ENCODE measurements at regions not wholly inside any gene's neighbourhood (a gene's known extent, or its start where the extent isn't known, plus 50 kb on each side); places are given as distances from the start of the nearest gene placed in this dataset.
A peak's percentile ranks its signal among the peaks of the same experiment; 100 is the strongest.

GRCh38 chr3:187840856-187841255, 95.6 kb upstream of the BCL6 start:
- Mint-ChIP-seq H3K36me3 (ENCODE audit: insufficient read depth, unreplicated experiment) (no peaks in the 10 kb centered on the region), H3K27ac (ENCODE audit: unreplicated experiment) (peak overlapping the region; percentile 48), H3K27me3 (ENCODE audit: insufficient read depth, unreplicated experiment) (no peaks in the 10 kb centered on the region), H3K9me3 (ENCODE audit: unreplicated experiment) (peaks cover under 1% of the 10 kb centered on the region), H3K4me1 (ENCODE audit: low read depth, unreplicated experiment) (peaks cover 16% of the 10 kb centered on the region), H3K4me3 (ENCODE audit: unreplicated experiment) (no peak overlapping the region)
- Histone ChIP-seq H3K27me3 (replicated peaks; ENCODE audit: control insufficient read depth, insufficient read depth, low read length) (no peaks in the 10 kb centered on the region), H3K36me3 (ENCODE audit: control insufficient read depth, insufficient read depth, low read length) (no peaks in the 10 kb centered on the region), H3K9me3 (no peaks in the 10 kb centered on the region), H3K4me3 (ENCODE audit: low read depth, low read length) (no peak overlapping the region), H3K4me1 (peaks cover 14% of the 10 kb centered on the region)
- no peak for DNase-seq
- intact Hi-C loops (cut with micrococcal nuclease; ENCODE audit: unreplicated experiment), result no loop called here
- no peak for TF ChIP-seq CTCF (IDR thresholded peaks at IDR 0.05; ENCODE audit: insufficient read depth in 1 of 2, low read depth in 1 of 2, low read length in 1 of 2, severe bottlenecking in 1 of 2, unreplicated experiment in 1 of 2)
- ChIA-PET POLR2A (no interaction called here), CTCF (no interaction called here)
- BruUV-seq (replicated peaks), result no TSS peak

- Histone ChIP-seq H3K36me3 (ENCODE audit: control insufficient read depth, insufficient read depth, low read length) (no peaks in the 10 kb centered on the region), H3K27me3 (replicated peaks; ENCODE audit: control insufficient read depth, insufficient read depth, low read length) (no peaks in the 10 kb centered on the region), H3K4me1 (peaks cover 14% of the 10 kb centered on the region), H3K4me3 (ENCODE audit: low read depth, low read length) (no peak overlapping the region), H3K9me3 (no peaks in the 10 kb centered on the region)
- BruUV-seq (replicated peaks), result no TSS peak
- no peak overlapping the region for H3K4me3 Mint-ChIP-seq (ENCODE audit: unreplicated experiment)
- peaks cover 16% of the 10 kb centered on the region for H3K4me1 Mint-ChIP-seq (ENCODE audit: low read depth, unreplicated experiment)
- DNase-seq, result peak; percentile 7 to 38
- no peak for TF ChIP-seq CTCF (IDR thresholded peaks at IDR 0.05; ENCODE audit: insufficient read depth in 1 of 2, low read depth in 1 of 2, low read length in 1 of 2, severe bottlenecking in 1 of 2, unreplicated experiment in 1 of 2)
- no peaks in the 10 kb centered on the region for H3K9me3 Mint-ChIP-seq (ENCODE audit: unreplicated experiment)
- ChIA-PET POLR2A (no interaction called here), CTCF (no interaction called here)
- intact Hi-C loops (cut with micrococcal nuclease; ENCODE audit: unreplicated experiment), result no loop called here
- H3K27me3 Mint-ChIP-seq (ENCODE audit: insufficient read depth, unreplicated experiment), result no peaks in the 10 kb centered on the region
- H3K27ac Mint-ChIP-seq (ENCODE audit: unreplicated experiment), result peak overlapping the region; percentile 48
- H3K36me3 Mint-ChIP-seq (ENCODE audit: insufficient read depth, unreplicated experiment), result no peaks in the 10 kb centered on the region
Observed at GRCh38 chr3:187841560-187841959, 96.3 kb upstream of the BCL6 start.

- no peaks in the 10 kb centered on the region for H3K9me3 ChIP-seq
- no peak for TF ChIP-seq CTCF (IDR thresholded peaks at IDR 0.05; ENCODE audit: insufficient read depth in 1 of 2, low read depth in 1 of 2, low read length in 1 of 2, severe bottlenecking in 1 of 2, unreplicated experiment in 1 of 2)
- ChIA-PET CTCF (no interaction called here), POLR2A (no interaction called here)
- H3K27me3 ChIP-seq (replicated peaks; ENCODE audit: control insufficient read depth, insufficient read depth, low read length), result no peaks in the 10 kb centered on the region
- peak overlapping the region; percentile 61 for H3K27ac Mint-ChIP-seq (ENCODE audit: unreplicated experiment)
- H3K4me3 Mint-ChIP-seq (ENCODE audit: unreplicated experiment), result no peak overlapping the region
- H3K27me3 Mint-ChIP-seq (ENCODE audit: insufficient read depth, unreplicated experiment), result no peaks in the 10 kb centered on the region
- no peak overlapping the region for H3K4me3 ChIP-seq (ENCODE audit: low read depth, low read length)
- DNase-seq, result no peak
- H3K4me1 Mint-ChIP-seq (ENCODE audit: low read depth, unreplicated experiment), result peaks cover 14% of the 10 kb centered on the region
- no peaks in the 10 kb centered on the region for H3K36me3 ChIP-seq (ENCODE audit: control insufficient read depth, insufficient read depth, low read length)
- H3K9me3 Mint-ChIP-seq (ENCODE audit: unreplicated experiment), result no peaks in the 10 kb centered on the region
- BruUV-seq (replicated peaks), result no TSS peak
- intact Hi-C loops (cut with micrococcal nuclease; ENCODE audit: unreplicated experiment), result no loop called here
- H3K36me3 Mint-ChIP-seq (ENCODE audit: insufficient read depth, unreplicated experiment), result no peaks in the 10 kb centered on the region
- peaks cover 10% of the 10 kb centered on the region for H3K4me1 ChIP-seq
Observed at GRCh38 chr3:187843654-187844053, 98.4 kb upstream of the BCL6 start.

Data from Caco-2 (cell line).